ENCODE measurements at regions not wholly inside any gene's neighbourhood (a gene's known extent, or its start where the extent isn't known, plus 50 kb on each side); places are given as distances from the start of the nearest gene placed in this dataset.

GRCh38 chr15:39250460-39251186 lies 330.3 kb upstream of the THBS1 start:
- Histone ChIP-seq H3K4me1 (no peaks in the 10 kb centered on the region), H3K9me3 (no peaks in the 10 kb centered on the region), H3K27ac (no peak overlapping the region), H3K4me3 (no peak overlapping the region), H3K4me2 (no peak overlapping the region)
- CTCF ChIA-PET: no interaction called here
- FAIRE-seq (no peak), DNase-seq (ENCODE audit: low read depth in 1 of 2, low spot score in 1 of 2) (no peak), ATAC-seq (no peak)
- POLR2A ChIA-PET: no interaction called here
- 69% methylated on average over 4 of the region's 4 CpGs for WGBS (ENCODE audit: missing lambda C conversion rate)
- no peak for TF ChIP-seq HEYL (CRISPR knock-in tag; IDR thresholded peaks at IDR 0.05)
- no peak for TF ChIP-seq PHF8 (IDR thresholded peaks at IDR 0.05; ENCODE audit: borderline replicate concordance, low read depth)
- no peak for TF ChIP-seq RCOR1 (IDR thresholded peaks at IDR 0.05; ENCODE audit: low read depth, low read length)
- no peak for TF ChIP-seq HMGXB4 (CRISPR knock-in tag; IDR thresholded peaks at IDR 0.05; ENCODE audit: borderline replicate concordance)
- TF ChIP-seq USF2 (IDR thresholded peaks at IDR 0.05): no peak
- TF ChIP-seq MAZ (IDR thresholded peaks at IDR 0.05; ENCODE audit: borderline replicate concordance, low read depth, low read length): no peak
- no peak for TF ChIP-seq CTCF (IDR thresholded peaks at IDR 0.05)
- no peak for TF ChIP-seq CHD4 (IDR thresholded peaks at IDR 0.05; ENCODE audit: borderline replicate concordance)
- TF ChIP-seq SREBF2 (IDR thresholded peaks at IDR 0.05): no peak
- TF ChIP-seq RFX5 (IDR thresholded peaks at IDR 0.05): no peak
- TF ChIP-seq REST (IDR thresholded peaks at IDR 0.05): no peak
- no peak for TF ChIP-seq BCL3 (IDR thresholded peaks at IDR 0.05)
- TF ChIP-seq POLR2A (IDR thresholded peaks at IDR 0.05; ENCODE audit: low read length): no peak
- TF ChIP-seq TFCP2L1 (CRISPR knock-in tag; IDR thresholded peaks at IDR 0.05): no peak
- no peak for TF ChIP-seq NR3C1 (IDR thresholded peaks at IDR 0.05)
- TF ChIP-seq FOSL2 (IDR thresholded peaks at IDR 0.05): no peak
- no peak for TF ChIP-seq FOSL2 (CRISPR knock-in tag; IDR thresholded peaks at IDR 0.05)
- TF ChIP-seq ATOH8 (CRISPR knock-in tag; IDR thresholded peaks at IDR 0.05; ENCODE audit: low read depth): no peak

Data from A549 (cell line).